Glomerular visceral epithelial cell (primary cell): ENCODE measurements at regions not wholly inside any gene's neighbourhood (a gene's known extent, or its start where the extent isn't known, plus 50 kb on each side); places are given as distances from the start of the nearest gene placed in this dataset.

ENCODE experiments used
- DNase-seq: peaks from one replicate; pipeline ENCODE4 v3.0.0-alpha.2; 2016; ENCODE audit errors: extremely low spot score

GRCh38 chr5:67515762-67516161, 319.2 kb upstream of the CD180 start:
- DNase-seq: no peak

- DNase-seq: no peak
Measured at GRCh38 chr5:67515020-67515689, 318.6 kb upstream of the CD180 start.

GRCh38 chr5:67512758-67513157, 316.2 kb upstream of the CD180 start:
- DNase-seq: no peak

GRCh38 chr5:67511911-67512310, 315.3 kb upstream of the CD180 start:
- no peak for DNase-seq

GRCh38 chr5:67510204-67510603, 313.6 kb upstream of the CD180 start:
- no peak for DNase-seq

GRCh38 chr5:67509402-67510186, 313.0 kb upstream of the CD180 start:
- no peak for DNase-seq

- DNase-seq: no peak
Measured at GRCh38 chr5:67506241-67506640, 309.6 kb upstream of the CD180 start.

GRCh38 chr5:67502951-67503350, 306.4 kb upstream of the CD180 start:
- DNase-seq: no peak

- DNase-seq: no peak
Measured at GRCh38 chr5:67496051-67496450, 299.5 kb upstream of the CD180 start.

GRCh38 chr5:67495072-67495471, 298.5 kb upstream of the CD180 start:
- no peak for DNase-seq

GRCh38 chr5:67494186-67494855, 297.7 kb upstream of the CD180 start:
- DNase-seq: no peak

- no peak for DNase-seq
Measured at GRCh38 chr5:67493676-67494075, 297.1 kb upstream of the CD180 start.

GRCh38 chr5:67490543-67491321, 294.1 kb upstream of the CD180 start:
- DNase-seq: no peak

- no peak for DNase-seq
Measured at GRCh38 chr5:67488885-67489284, 292.3 kb upstream of the CD180 start.

GRCh38 chr5:67487862-67488261, 291.3 kb upstream of the CD180 start:
- DNase-seq: no peak

- no peak for DNase-seq
Measured at GRCh38 chr5:67483453-67484030, 286.9 kb upstream of the CD180 start.

GRCh38 chr5:67481362-67481761, 284.8 kb upstream of the CD180 start:
- DNase-seq: no peak

GRCh38 chr5:67478337-67478736, 281.7 kb upstream of the CD180 start:
- no peak for DNase-seq

GRCh38 chr5:67476995-67477394, 280.4 kb upstream of the CD180 start:
- DNase-seq: no peak

GRCh38 chr5:67476531-67476930, 279.9 kb upstream of the CD180 start:
- no peak for DNase-seq

GRCh38 chr5:67475489-67475888, 278.9 kb upstream of the CD180 start:
- DNase-seq: no peak
